Calu3 (cell line): ENCODE measurements at regions not wholly inside any gene's neighbourhood (a gene's known extent, or its start where the extent isn't known, plus 50 kb on each side); places are given as distances from the start of the nearest gene placed in this dataset.

ENCODE experiments used
- BruUV-seq: library from RNA; stranded (reverse); fragments of 400-500 nt; replicated peaks from 2 replicates; lab custom pipeline; 2021; lab: Mats Ljungman, UMichigan
- CTCF ChIA-PET: fragments of 300-600 bp; sonication (Branson Sonifier 250); formaldehyde crosslinking; loops from one replicate; lab custom pipeline; 2022; ENCODE audit warnings: antibody characterized with exemption; lab: Charles Lee
- DNase-seq: peaks from one replicate; pipeline ENCODE4 v3.0.0; 2022
- H3K27ac Mint-ChIP-seq: one replicate; pipeline ENCODE4 v1.8.0; 2022; ENCODE audit warnings: mixed read lengths; ENCODE audit not compliant: unreplicated experiment
- H3K27me3 Mint-ChIP-seq: one replicate; pipeline ENCODE4 v1.8.0; 2022; ENCODE audit warnings: mixed read lengths; ENCODE audit not compliant: unreplicated experiment
- H3K36me3 Mint-ChIP-seq: one replicate; pipeline ENCODE4 v1.8.0; 2022; ENCODE audit warnings: mild to moderate bottlenecking, moderate library complexity, mixed read lengths; ENCODE audit not compliant: insufficient read depth, unreplicated experiment
- H3K4me1 Mint-ChIP-seq: one replicate; pipeline ENCODE4 v1.8.0; 2022; ENCODE audit warnings: mild to moderate bottlenecking, low read depth, mixed read lengths; ENCODE audit not compliant: unreplicated experiment
- H3K4me3 Mint-ChIP-seq: one replicate; pipeline ENCODE4 v1.8.0; 2022; ENCODE audit warnings: mild to moderate bottlenecking, low read depth, moderate library complexity, mixed read lengths; ENCODE audit not compliant: unreplicated experiment
- H3K9me3 Mint-ChIP-seq: one replicate; pipeline ENCODE4 v1.8.0; 2022; ENCODE audit warnings: low read depth, mixed read lengths; ENCODE audit not compliant: unreplicated experiment
- CTCF ChIP-seq: fragments of 200-600 bp; IDR thresholded peaks from one replicate; pipeline ENCODE4 v1.8.0; 2022; ENCODE audit warnings: antibody characterized with exemption; ENCODE audit not compliant: unreplicated experiment
- intact Hi-C: fragments of 100-400 bp; cut with micrococcal nuclease; formaldehyde crosslinking; loops from one replicate; pipeline ENCODE4 v1.10.0; 2022; ENCODE audit not compliant: unreplicated experiment

GRCh38 chr5:93807846-93808245, 66.4 kb upstream of the POU5F2 start:
- TF ChIP-seq CTCF: no peak
- DNase-seq: no peak
- intact Hi-C loops: loop anchor here (10.0 kb wide), 3 partner anchors 403 to 1503 kb away; no protein-coding TSS in a partner anchor
- Mint-ChIP-seq H3K9me3 (no peaks in the 10 kb centered on the region), H3K27ac (no peak overlapping the region), H3K27me3 (no peaks in the 10 kb centered on the region), H3K36me3 (no peaks in the 10 kb centered on the region), H3K4me3 (no peak overlapping the region), H3K4me1 (no peaks in the 10 kb centered on the region)
- BruUV-seq: no TSS peak
- CTCF ChIA-PET: no interaction called here

GRCh38 chr5:93805616-93806379, 64.4 kb upstream of the POU5F2 start:
- Mint-ChIP-seq H3K4me1 (peaks cover 6% of the 10 kb centered on the region), H3K4me3 (no peak overlapping the region), H3K27me3 (no peaks in the 10 kb centered on the region), H3K27ac (no peak overlapping the region), H3K9me3 (no peaks in the 10 kb centered on the region), H3K36me3 (no peaks in the 10 kb centered on the region)
- CTCF ChIA-PET: no interaction called here
- TF ChIP-seq CTCF: no peak
- BruUV-seq: no TSS peak
- intact Hi-C loops: loop anchor here (10.0 kb wide), 3 partner anchors 401 to 1501 kb away; no protein-coding TSS in a partner anchor
- DNase-seq: no peak

GRCh38 chr5:93800988-93801811, 59.8 kb upstream of the POU5F2 start:
- peak; percentile 58 for DNase-seq
- intact Hi-C loops: loop anchor here (1.0 to 10.0 kb wide), 7 partner anchors 111 to 1496 kb away; no protein-coding TSS in a partner anchor
- Mint-ChIP-seq H3K27me3 (no peaks in the 10 kb centered on the region), H3K36me3 (no peaks in the 10 kb centered on the region), H3K4me3 (no peak overlapping the region), H3K9me3 (no peaks in the 10 kb centered on the region), H3K27ac (peak overlapping the region; percentile 55), H3K4me1 (peaks cover 15% of the 10 kb centered on the region)
- no TSS peak for BruUV-seq
- CTCF ChIA-PET: interaction anchor here (0.6 to 1.8 kb wide), 19 partner anchors 12 to 1123 kb away, joined by 3 to 14 read pairs (median 5); partner anchors contain the start of genes NR2F1 and NR2F1-AS1
- TF ChIP-seq CTCF: peak; percentile 84

GRCh38 chr5:93794954-93795353, 53.6 kb upstream of the POU5F2 start:
- intact Hi-C loops: no loop called here
- Mint-ChIP-seq H3K9me3 (no peaks in the 10 kb centered on the region), H3K4me3 (no peak overlapping the region), H3K4me1 (peaks cover under 1% of the 10 kb centered on the region), H3K36me3 (no peaks in the 10 kb centered on the region), H3K27ac (no peak overlapping the region), H3K27me3 (no peaks in the 10 kb centered on the region)
- BruUV-seq: no TSS peak
- TF ChIP-seq CTCF: no peak
- DNase-seq: no peak
- CTCF ChIA-PET: interaction anchor here (0.7 kb wide), 1 partner anchor 188 kb away, joined by 3 read pairs; no protein-coding TSS in a partner anchor
